Stomach smooth muscle (tissue), 2 donors: ENCODE measurements at regions not wholly inside any gene's neighbourhood (a gene's known extent, or its start where the extent isn't known, plus 50 kb on each side); places are given as distances from the start of the nearest gene placed in this dataset.
"Not testable (repeated sequence)": the region's sequence is repeated elsewhere in the genome, so short reads cannot be mapped to it uniquely, and the experiment has no call there.

Source experiments
- H3K27ac ChIP-seq: one replicate; pipeline ENCODE4 v1.7.0; 2013; ENCODE audit warnings: mild to moderate bottlenecking, low read length, inconsistent platforms
- H3K27me3 ChIP-seq, 2 donors: one replicate each; pipeline ENCODE4 v1.7.0; 2013; ENCODE audit warnings: low read length in 2 of 2; ENCODE audit not compliant: insufficient read depth in 2 of 2, control insufficient read depth in 1 of 2
- H3K36me3 ChIP-seq, 2 donors: one replicate each; pipeline ENCODE4 v1.7.0; 2013; ENCODE audit warnings: low read length in 2 of 2; ENCODE audit not compliant: control insufficient read depth in 2 of 2, insufficient read depth in 2 of 2
- H3K4me1 ChIP-seq: one replicate; pipeline ENCODE4 v1.7.0; 2013; ENCODE audit warnings: low read length; ENCODE audit not compliant: control insufficient read depth, insufficient read depth
- H3K4me3 ChIP-seq, 2 donors: one replicate each; pipeline ENCODE4 v1.7.0; 2013; ENCODE audit warnings: low read length in 2 of 2
- H3K9ac ChIP-seq, 2 donors: one replicate each; pipeline ENCODE4 v1.7.0; 2013; ENCODE audit warnings: low read length in 2 of 2, mild to moderate bottlenecking in 1 of 2
- H3K9me3 ChIP-seq, 2 donors: one replicate each; pipeline ENCODE4 v1.7.0; 2013; ENCODE audit warnings: low read length in 2 of 2; ENCODE audit not compliant: control insufficient read depth in 2 of 2
- donor health status: healthy.
- donor health status: Pancreatic carcinoma.

DNA sequence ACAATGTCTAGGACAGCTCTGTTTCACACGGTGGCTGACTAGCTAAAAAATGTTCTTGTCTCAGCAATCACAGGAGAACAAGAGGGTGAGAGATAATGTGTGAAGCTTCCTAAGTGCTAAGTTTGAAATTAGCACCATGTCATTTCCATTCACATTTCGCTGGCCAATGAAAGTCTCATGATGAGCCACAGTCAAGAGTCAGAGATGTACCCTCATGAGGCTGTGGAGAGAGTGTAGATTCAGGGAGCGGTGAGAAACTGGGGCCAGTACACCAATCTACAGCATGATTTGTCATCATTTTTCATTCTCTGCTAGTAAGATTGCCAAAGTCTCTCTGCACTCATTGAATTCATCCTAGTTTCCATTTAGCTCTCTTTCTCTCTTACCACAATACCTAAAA is 97.9 kb downstream of the FAM72B start:
- not testable (repeated sequence) for H3K9ac ChIP-seq, H3K4me3 ChIP-seq, H3K9me3 ChIP-seq, H3K36me3 ChIP-seq, H3K4me1 ChIP-seq, H3K27ac ChIP-seq, H3K27me3 ChIP-seq

DNA sequence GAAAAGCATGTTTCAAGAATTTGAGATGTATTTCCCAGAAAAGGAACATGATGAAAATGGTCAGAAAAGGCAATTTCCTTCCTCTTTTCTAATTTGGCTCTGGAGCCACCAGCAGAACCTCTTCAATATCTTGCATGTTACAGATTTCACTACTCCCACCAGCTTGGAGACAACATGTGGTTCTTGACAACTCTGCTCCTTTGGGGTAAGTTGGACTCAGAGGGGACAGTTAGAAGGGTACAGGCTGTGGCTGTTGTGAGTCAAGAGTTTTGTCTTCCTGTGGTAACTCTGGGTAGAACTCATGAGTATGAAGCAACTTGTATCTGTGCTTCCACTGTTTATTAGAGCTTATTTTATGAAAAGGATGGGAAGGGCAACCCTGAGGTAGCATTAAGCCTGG is 96.9 kb downstream of the FAM72B start:
- H3K27ac ChIP-seq, H3K4me1 ChIP-seq, H3K27me3 ChIP-seq, H3K9ac ChIP-seq, H3K9me3 ChIP-seq, H3K4me3 ChIP-seq, H3K36me3 ChIP-seq: not testable (repeated sequence)

DNA sequence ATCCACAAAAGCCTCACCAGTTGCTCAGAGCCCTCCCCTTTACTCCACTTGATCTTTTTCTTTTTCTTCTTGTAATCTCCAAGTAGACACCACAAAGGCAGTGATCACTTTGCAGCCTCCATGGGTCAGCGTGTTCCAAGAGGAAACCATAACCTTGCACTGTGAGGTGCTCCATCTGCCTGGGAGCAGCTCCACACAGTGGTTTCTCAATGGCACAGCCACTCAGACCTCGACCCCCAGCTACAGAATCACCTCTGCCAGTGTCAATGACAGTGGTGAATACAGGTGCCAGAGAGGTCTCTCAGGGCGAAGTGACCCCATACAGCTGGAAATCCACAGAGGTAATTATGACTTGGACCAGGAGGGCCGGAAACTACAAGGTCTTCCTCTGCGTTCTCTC is 95.6 kb downstream of the FAM72B start:
- H3K4me1 ChIP-seq, H3K4me3 ChIP-seq, H3K27ac ChIP-seq, H3K9me3 ChIP-seq, H3K27me3 ChIP-seq, H3K9ac ChIP-seq, H3K36me3 ChIP-seq: not testable (repeated sequence)

DNA sequence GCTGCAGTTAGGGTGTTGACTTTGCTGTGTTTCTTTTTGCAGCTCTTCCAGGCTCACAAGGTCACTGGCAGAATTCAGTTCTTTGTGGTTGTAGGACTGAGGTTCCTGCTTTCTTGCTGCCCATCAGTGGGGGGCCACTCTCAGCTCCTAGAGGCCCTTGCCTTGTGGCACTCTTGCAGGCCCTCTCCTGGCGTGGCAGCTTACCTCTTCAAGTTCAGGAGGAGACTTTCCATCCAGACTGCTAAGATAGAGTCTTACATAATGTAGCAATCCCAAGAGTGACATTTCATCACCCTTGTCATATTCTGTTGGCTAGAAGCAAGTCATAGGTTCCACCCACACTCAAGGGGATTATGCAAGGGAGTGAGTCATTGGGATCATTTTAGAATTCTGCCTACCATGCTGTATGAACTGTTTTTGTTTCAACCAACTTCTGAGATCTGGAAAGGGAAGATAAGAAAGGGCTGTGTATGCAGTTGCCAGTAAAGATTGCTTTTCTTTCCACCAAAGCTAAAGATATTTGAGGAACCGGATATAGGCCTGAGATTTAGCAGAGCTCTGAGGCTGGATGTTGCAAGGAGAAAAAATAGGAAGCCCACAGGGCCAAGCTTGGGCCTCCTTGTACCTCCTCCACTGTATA is 91.7 kb downstream of the FAM72B start:
- not testable (repeated sequence) for H3K36me3 ChIP-seq, H3K9ac ChIP-seq, H3K9me3 ChIP-seq, H3K27ac ChIP-seq, H3K4me3 ChIP-seq, H3K4me1 ChIP-seq, H3K27me3 ChIP-seq

DNA sequence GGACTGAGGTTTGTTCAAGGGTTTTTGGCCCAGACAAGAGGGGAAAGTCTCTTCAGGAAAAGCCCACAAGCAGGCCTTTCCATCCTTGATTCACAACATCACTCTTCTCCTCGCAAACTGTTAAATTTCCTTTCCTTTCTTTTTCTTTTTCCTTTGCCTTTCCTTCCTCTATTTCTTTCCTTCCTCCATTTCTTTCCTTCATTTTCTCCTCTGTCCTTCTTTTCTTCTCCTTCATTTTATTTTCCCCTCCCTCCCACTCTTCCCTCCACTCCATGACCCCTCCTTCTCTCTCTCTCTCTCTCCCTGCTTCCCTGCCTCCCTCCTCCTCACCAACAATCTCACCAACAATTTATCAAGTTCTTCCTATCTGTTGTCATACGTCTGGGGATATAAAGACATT is 89.1 kb downstream of the FAM72B start:
- not testable (repeated sequence) for H3K27me3 ChIP-seq, H3K4me3 ChIP-seq

DNA sequence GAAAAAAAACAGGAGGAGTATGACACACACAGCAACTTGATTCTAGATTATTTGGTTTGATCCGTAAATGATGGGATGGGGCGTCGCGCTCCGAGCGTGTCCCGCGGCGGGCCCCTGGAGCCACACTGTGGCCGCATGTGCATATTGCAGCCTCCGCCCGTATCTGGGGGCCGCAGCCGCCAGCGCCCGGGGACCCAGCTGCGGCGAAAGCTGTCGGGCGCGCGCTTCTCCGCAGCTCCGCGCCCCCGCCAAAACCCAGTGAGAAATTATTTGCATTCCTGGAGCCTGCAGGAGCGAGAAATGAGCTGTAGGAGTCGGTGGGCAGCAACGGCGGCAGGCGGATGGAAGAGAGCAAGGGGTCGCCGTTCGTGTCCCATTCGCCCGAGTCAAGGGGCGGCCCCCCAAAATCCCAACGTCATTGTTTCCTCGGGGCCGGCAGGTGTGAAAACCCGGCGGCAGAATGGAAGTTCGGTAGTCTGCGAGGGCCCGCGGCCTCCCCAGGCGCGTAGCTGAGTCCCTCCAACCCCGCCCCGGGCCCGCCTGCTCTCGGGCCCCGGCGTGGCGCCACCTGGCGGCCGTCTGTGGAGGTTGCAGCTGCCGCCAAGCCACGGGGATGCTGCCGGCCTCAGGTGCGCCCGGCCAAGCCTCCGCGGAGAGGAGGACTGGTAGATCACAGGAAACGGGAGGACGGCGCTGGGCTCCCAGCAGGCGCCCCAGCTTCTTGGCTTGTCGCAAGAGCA is 86.8 kb downstream of the FAM72B start:
- not testable (repeated sequence) for H3K27me3 ChIP-seq, H3K27ac ChIP-seq, H3K9ac ChIP-seq, H3K9me3 ChIP-seq, H3K36me3 ChIP-seq, H3K4me3 ChIP-seq, H3K4me1 ChIP-seq

More for the DNA sequence above, 89.1 kb downstream of the FAM72B start:
- not testable (repeated sequence) for H3K4me1 ChIP-seq, H3K36me3 ChIP-seq, H3K9ac ChIP-seq, H3K27ac ChIP-seq, H3K9me3 ChIP-seq

DNA sequence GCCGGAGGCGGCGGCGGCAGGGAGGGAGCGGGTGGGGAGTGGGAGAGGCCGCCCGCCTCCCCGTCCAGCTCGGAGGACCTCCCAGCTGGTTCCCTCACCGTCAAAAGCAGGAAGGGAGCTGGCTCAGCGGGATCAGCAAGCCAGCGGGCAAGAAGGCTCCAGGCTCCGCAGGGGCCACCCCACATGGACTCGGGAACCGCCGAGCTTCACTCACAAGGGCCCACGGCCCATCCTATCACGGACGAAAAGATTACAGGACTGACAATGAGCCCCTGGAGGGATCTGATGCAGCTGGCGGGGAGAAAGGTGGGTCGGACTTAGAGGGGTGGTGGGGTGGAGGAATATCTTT is 86.3 kb downstream of the FAM72B start:
- not testable (repeated sequence) for H3K27me3 ChIP-seq, H3K36me3 ChIP-seq, H3K4me3 ChIP-seq, H3K4me1 ChIP-seq, H3K27ac ChIP-seq, H3K9ac ChIP-seq, H3K9me3 ChIP-seq

DNA sequence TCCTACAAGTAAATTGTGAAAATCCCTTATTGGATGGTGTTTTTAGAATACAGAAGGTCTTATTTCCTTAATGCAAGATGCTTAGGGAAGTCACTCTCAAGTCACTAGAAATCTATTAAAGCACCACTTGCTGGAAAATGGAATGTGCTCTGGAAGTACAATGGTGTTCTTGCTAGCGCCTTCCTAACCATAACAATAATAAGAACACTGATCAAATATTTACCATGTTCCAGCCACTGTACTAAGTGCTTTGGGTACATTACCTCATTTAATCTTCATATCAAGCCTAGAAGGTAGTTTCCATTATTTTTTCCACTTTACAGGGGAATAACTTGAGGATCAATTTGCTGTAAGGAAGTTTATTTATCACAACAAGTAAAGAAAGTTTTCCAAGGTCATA is 75.1 kb downstream of the FAM72B start:
- not testable (repeated sequence) for H3K4me3 ChIP-seq, H3K36me3 ChIP-seq, H3K27ac ChIP-seq, H3K27me3 ChIP-seq, H3K9me3 ChIP-seq, H3K9ac ChIP-seq, H3K4me1 ChIP-seq

DNA sequence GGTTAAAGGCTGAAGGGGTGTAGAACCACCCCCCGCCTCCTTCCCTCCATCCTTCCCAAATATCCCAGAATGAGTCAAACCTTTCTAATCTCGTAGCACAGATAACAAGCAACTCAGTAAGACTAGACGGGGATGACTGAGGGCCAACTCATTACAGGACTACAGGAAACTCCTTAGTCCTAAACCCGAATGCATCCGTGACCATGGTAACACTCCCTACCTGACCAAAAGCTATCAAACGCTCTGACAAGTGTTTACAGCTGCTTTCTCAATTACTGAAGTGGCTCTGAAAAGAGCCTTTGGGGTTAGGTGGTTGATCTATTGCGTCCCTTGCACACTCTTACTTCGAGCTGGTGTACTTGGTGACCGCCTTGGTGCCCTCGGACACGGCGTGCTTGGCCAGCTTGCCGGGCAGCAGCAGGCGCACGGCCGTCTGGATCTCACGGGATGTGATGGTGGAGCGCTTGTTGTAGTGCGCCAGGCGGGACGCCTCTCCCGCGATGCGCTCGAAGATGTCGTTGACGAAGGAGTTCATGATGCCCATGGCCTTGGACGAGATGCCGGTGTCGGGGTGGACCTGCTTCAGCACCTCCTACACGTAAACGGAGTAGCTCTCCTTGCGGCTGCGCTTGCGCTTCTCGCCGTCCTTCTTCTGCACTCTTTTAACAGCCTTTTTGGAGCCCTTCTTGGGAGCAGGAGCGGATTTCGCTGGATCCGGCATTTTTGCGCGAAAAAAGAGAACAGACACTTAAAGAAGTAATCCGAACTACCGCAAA is 67.4 kb downstream of the FAM72B start:
- H3K27ac ChIP-seq, H3K4me1 ChIP-seq, H3K27me3 ChIP-seq, H3K36me3 ChIP-seq, H3K9me3 ChIP-seq: not testable (repeated sequence)
- Histone ChIP-seq H3K4me3 (peak overlapping the region; percentile 40 to 65), H3K9ac (peak overlapping the region in 1 of 2 donors; percentile 29)

DNA sequence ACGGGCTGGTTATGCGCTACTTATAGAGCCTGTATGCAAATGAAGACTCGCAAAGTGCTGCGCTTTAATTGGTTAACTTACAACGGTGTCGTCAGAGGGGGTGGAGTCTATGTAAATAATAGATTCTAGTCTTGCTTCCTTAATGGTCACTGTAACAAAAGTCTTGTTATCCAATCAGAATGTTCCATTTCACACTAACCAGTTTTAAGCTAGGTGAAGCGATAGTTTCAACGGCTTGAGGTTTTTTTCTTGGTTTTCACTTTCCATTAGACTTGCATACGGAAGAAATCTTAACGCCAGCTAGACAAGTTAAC is 66.9 kb downstream of the FAM72B start:
- H3K27me3 ChIP-seq, H3K9me3 ChIP-seq, H3K27ac ChIP-seq, H3K4me1 ChIP-seq, H3K9ac ChIP-seq, H3K36me3 ChIP-seq: not testable (repeated sequence)
- H3K4me3 ChIP-seq = peak overlapping the region in 1 of 2 donors; percentile 65
